ENCODE measurements at regions not wholly inside any gene's neighbourhood (a gene's known extent, or its start where the extent isn't known, plus 50 kb on each side); places are given as distances from the start of the nearest gene placed in this dataset.
"Not testable (repeated sequence)": the region's sequence is repeated elsewhere in the genome, so short reads cannot be mapped to it uniquely, and the experiment has no call there.

GRCh38 chr2:123618642-123619041, 406.4 kb upstream of the CNTNAP5 start:
- DNase-seq = not testable (repeated sequence)

GRCh38 chr2:123624816-123625215, 400.3 kb upstream of the CNTNAP5 start:
- no peak for DNase-seq

- DNase-seq = no peak
Observed at GRCh38 chr2:123636232-123636631, 388.9 kb upstream of the CNTNAP5 start.

GRCh38 chr2:123640685-123641335, 384.3 kb upstream of the CNTNAP5 start:
- DNase-seq = no peak

- no peak for DNase-seq
Observed at GRCh38 chr2:123644053-123644452, 381.0 kb upstream of the CNTNAP5 start.

GRCh38 chr2:123648016-123648415, 377.1 kb upstream of the CNTNAP5 start:
- no peak for DNase-seq

GRCh38 chr2:123648956-123649355, 376.1 kb upstream of the CNTNAP5 start:
- DNase-seq = no peak

- DNase-seq = no peak
Observed at GRCh38 chr2:123651151-123651550, 373.9 kb upstream of the CNTNAP5 start.

GRCh38 chr2:123652320-123652719, 372.8 kb upstream of the CNTNAP5 start:
- DNase-seq = no peak

- DNase-seq = no peak
Observed at GRCh38 chr2:123656590-123656989, 368.5 kb upstream of the CNTNAP5 start.

- no peak for DNase-seq
Observed at GRCh38 chr2:123659120-123659519, 366.0 kb upstream of the CNTNAP5 start.

GRCh38 chr2:123670286-123670685, 354.8 kb upstream of the CNTNAP5 start:
- no peak for DNase-seq

- DNase-seq = not testable (repeated sequence)
Observed at GRCh38 chr2:123683797-123684196, 341.3 kb upstream of the CNTNAP5 start.

- no peak for DNase-seq
Observed at GRCh38 chr2:123687064-123687463, 338.0 kb upstream of the CNTNAP5 start.

- no peak for DNase-seq
Observed at GRCh38 chr2:123688231-123688940, 336.7 kb upstream of the CNTNAP5 start.

GRCh38 chr2:123692121-123692520, 333.0 kb upstream of the CNTNAP5 start:
- DNase-seq = no peak

GRCh38 chr2:123693836-123694235, 331.3 kb upstream of the CNTNAP5 start:
- no peak for DNase-seq

- DNase-seq = no peak
Observed at GRCh38 chr2:123695426-123695825, 329.7 kb upstream of the CNTNAP5 start.

- no peak for DNase-seq
Observed at GRCh38 chr2:123696021-123696420, 329.1 kb upstream of the CNTNAP5 start.

GRCh38 chr2:123696799-123697410, 328.2 kb upstream of the CNTNAP5 start:
- no peak for DNase-seq

- DNase-seq = no peak
Observed at GRCh38 chr2:123715467-123715982, 309.6 kb upstream of the CNTNAP5 start.

- no peak for DNase-seq
Observed at GRCh38 chr2:123717636-123718334, 307.3 kb upstream of the CNTNAP5 start.

- no peak for DNase-seq
Observed at GRCh38 chr2:123720760-123721159, 304.3 kb upstream of the CNTNAP5 start.
